ENCODE measurements at regions not wholly inside any gene's neighbourhood (a gene's known extent, or its start where the extent isn't known, plus 50 kb on each side); places are given as distances from the start of the nearest gene placed in this dataset.
"Not testable (repeated sequence)": the region's sequence is repeated elsewhere in the genome, so short reads cannot be mapped to it uniquely, and the experiment has no call there.

GRCh38 chr16:63880948-63881347 lies 1240.9 kb downstream of the CDH11 start:
- Histone ChIP-seq H3K9ac (ENCODE audit: low read length) (no peak overlapping the region), H3K4me1 (ENCODE audit: control insufficient read depth, insufficient read depth, low read length) (no peaks in the 10 kb centered on the region), H3K27me3 (ENCODE audit: control insufficient read depth, insufficient read depth, low read length) (no peaks in the 10 kb centered on the region), H3K36me3 (ENCODE audit: control insufficient read depth, insufficient read depth, low read length) (no peaks in the 10 kb centered on the region), H3K4me3 (ENCODE audit: low read length) (no peak overlapping the region), H3K9me3 (ENCODE audit: control insufficient read depth, low read length) (no peaks in the 10 kb centered on the region)

- H3K9me3 ChIP-seq (ENCODE audit: control insufficient read depth, low read length) = no peaks in the 10 kb centered on the region
- H3K36me3 ChIP-seq (ENCODE audit: control insufficient read depth, insufficient read depth, low read length) = no peaks in the 10 kb centered on the region
- H3K9ac ChIP-seq (ENCODE audit: low read length) = no peak overlapping the region
- no peak overlapping the region for H3K4me3 ChIP-seq (ENCODE audit: low read length)
- no peaks in the 10 kb centered on the region for H3K4me1 ChIP-seq (ENCODE audit: control insufficient read depth, insufficient read depth, low read length)
- no peaks in the 10 kb centered on the region for H3K27me3 ChIP-seq (ENCODE audit: control insufficient read depth, insufficient read depth, low read length)
These were observed 1244.5 kb downstream of the CDH11 start for GRCh38 chr16:63877401-63877800.

- H3K4me3 ChIP-seq (ENCODE audit: low read length) = no peak overlapping the region
- no peaks in the 10 kb centered on the region for H3K27me3 ChIP-seq (ENCODE audit: control insufficient read depth, insufficient read depth, low read length)
- H3K36me3 ChIP-seq (ENCODE audit: control insufficient read depth, insufficient read depth, low read length) = no peaks in the 10 kb centered on the region
- no peaks in the 10 kb centered on the region for H3K4me1 ChIP-seq (ENCODE audit: control insufficient read depth, insufficient read depth, low read length)
- H3K9ac ChIP-seq (ENCODE audit: low read length) = no peak overlapping the region
- no peaks in the 10 kb centered on the region for H3K9me3 ChIP-seq (ENCODE audit: control insufficient read depth, low read length)
These were observed 1245.8 kb downstream of the CDH11 start for GRCh38 chr16:63876103-63876502.

GRCh38 chr16:63860700-63861099 lies 1261.2 kb downstream of the CDH11 start:
- H3K4me1 ChIP-seq (ENCODE audit: control insufficient read depth, insufficient read depth, low read length); H3K36me3 ChIP-seq (ENCODE audit: control insufficient read depth, insufficient read depth, low read length); H3K9me3 ChIP-seq (ENCODE audit: control insufficient read depth, low read length); H3K9ac ChIP-seq (ENCODE audit: low read length); H3K27me3 ChIP-seq (ENCODE audit: control insufficient read depth, insufficient read depth, low read length); H3K4me3 ChIP-seq (ENCODE audit: low read length): not testable (repeated sequence)

- no peaks in the 10 kb centered on the region for H3K27me3 ChIP-seq (ENCODE audit: control insufficient read depth, insufficient read depth, low read length)
- no peak overlapping the region for H3K4me3 ChIP-seq (ENCODE audit: low read length)
- H3K4me1 ChIP-seq (ENCODE audit: control insufficient read depth, insufficient read depth, low read length) = no peaks in the 10 kb centered on the region
- no peak overlapping the region for H3K9ac ChIP-seq (ENCODE audit: low read length)
- no peaks in the 10 kb centered on the region for H3K9me3 ChIP-seq (ENCODE audit: control insufficient read depth, low read length)
- H3K36me3 ChIP-seq (ENCODE audit: control insufficient read depth, insufficient read depth, low read length) = no peaks in the 10 kb centered on the region
These were observed 1265.3 kb downstream of the CDH11 start for GRCh38 chr16:63856537-63856936.

- Histone ChIP-seq H3K27me3 (ENCODE audit: control insufficient read depth, insufficient read depth, low read length) (no peaks in the 10 kb centered on the region), H3K4me1 (ENCODE audit: control insufficient read depth, insufficient read depth, low read length) (no peaks in the 10 kb centered on the region), H3K9ac (ENCODE audit: low read length) (no peak overlapping the region), H3K36me3 (ENCODE audit: control insufficient read depth, insufficient read depth, low read length) (no peaks in the 10 kb centered on the region), H3K9me3 (ENCODE audit: control insufficient read depth, low read length) (no peaks in the 10 kb centered on the region), H3K4me3 (ENCODE audit: low read length) (no peak overlapping the region)
These were observed 1270.9 kb downstream of the CDH11 start for GRCh38 chr16:63850979-63851378.

GRCh38 chr16:63841271-63841670 lies 1280.6 kb downstream of the CDH11 start:
- Histone ChIP-seq H3K9ac (ENCODE audit: low read length) (no peak overlapping the region), H3K27me3 (ENCODE audit: control insufficient read depth, insufficient read depth, low read length) (no peaks in the 10 kb centered on the region), H3K4me3 (ENCODE audit: low read length) (no peak overlapping the region), H3K36me3 (ENCODE audit: control insufficient read depth, insufficient read depth, low read length) (no peaks in the 10 kb centered on the region), H3K4me1 (ENCODE audit: control insufficient read depth, insufficient read depth, low read length) (no peaks in the 10 kb centered on the region), H3K9me3 (ENCODE audit: control insufficient read depth, low read length) (no peaks in the 10 kb centered on the region)

GRCh38 chr16:63830061-63830460 lies 1291.8 kb downstream of the CDH11 start:
- Histone ChIP-seq H3K27me3 (ENCODE audit: control insufficient read depth, insufficient read depth, low read length) (no peaks in the 10 kb centered on the region), H3K4me1 (ENCODE audit: control insufficient read depth, insufficient read depth, low read length) (no peaks in the 10 kb centered on the region), H3K9me3 (ENCODE audit: control insufficient read depth, low read length) (no peaks in the 10 kb centered on the region)

GRCh38 chr16:63822818-63823217 lies 1299.0 kb downstream of the CDH11 start:
- Histone ChIP-seq H3K4me1 (ENCODE audit: control insufficient read depth, insufficient read depth, low read length) (no peaks in the 10 kb centered on the region), H3K36me3 (ENCODE audit: control insufficient read depth, insufficient read depth, low read length) (no peaks in the 10 kb centered on the region), H3K9me3 (ENCODE audit: control insufficient read depth, low read length) (no peaks in the 10 kb centered on the region), H3K9ac (ENCODE audit: low read length) (no peak overlapping the region), H3K4me3 (ENCODE audit: low read length) (no peak overlapping the region), H3K27me3 (ENCODE audit: control insufficient read depth, insufficient read depth, low read length) (no peaks in the 10 kb centered on the region)

More at GRCh38 chr16:63830061-63830460, 1291.8 kb downstream of the CDH11 start:
- Histone ChIP-seq H3K4me3 (ENCODE audit: low read length) (no peak overlapping the region), H3K36me3 (ENCODE audit: control insufficient read depth, insufficient read depth, low read length) (no peaks in the 10 kb centered on the region), H3K9ac (ENCODE audit: low read length) (no peak overlapping the region)

- H3K9me3 ChIP-seq (ENCODE audit: control insufficient read depth, low read length) = no peaks in the 10 kb centered on the region
- H3K4me3 ChIP-seq (ENCODE audit: low read length) = no peak overlapping the region
- no peak overlapping the region for H3K9ac ChIP-seq (ENCODE audit: low read length)
- H3K27me3 ChIP-seq (ENCODE audit: control insufficient read depth, insufficient read depth, low read length) = no peaks in the 10 kb centered on the region
- H3K36me3 ChIP-seq (ENCODE audit: control insufficient read depth, insufficient read depth, low read length) = no peaks in the 10 kb centered on the region
- no peaks in the 10 kb centered on the region for H3K4me1 ChIP-seq (ENCODE audit: control insufficient read depth, insufficient read depth, low read length)
These were observed 1305.6 kb downstream of the CDH11 start for GRCh38 chr16:63816276-63816675.

GRCh38 chr16:63813862-63814261 lies 1308.0 kb downstream of the CDH11 start:
- H3K4me3 ChIP-seq (ENCODE audit: low read length) = no peak overlapping the region
- no peaks in the 10 kb centered on the region for H3K27me3 ChIP-seq (ENCODE audit: control insufficient read depth, insufficient read depth, low read length)
- H3K36me3 ChIP-seq (ENCODE audit: control insufficient read depth, insufficient read depth, low read length) = no peaks in the 10 kb centered on the region
- H3K4me1 ChIP-seq (ENCODE audit: control insufficient read depth, insufficient read depth, low read length) = no peaks in the 10 kb centered on the region
- no peaks in the 10 kb centered on the region for H3K9me3 ChIP-seq (ENCODE audit: control insufficient read depth, low read length)
- no peak overlapping the region for H3K9ac ChIP-seq (ENCODE audit: low read length)

GRCh38 chr16:63808730-63809129 lies 1313.1 kb downstream of the CDH11 start:
- Histone ChIP-seq H3K27me3 (ENCODE audit: control insufficient read depth, insufficient read depth, low read length) (no peaks in the 10 kb centered on the region), H3K4me1 (ENCODE audit: control insufficient read depth, insufficient read depth, low read length) (no peaks in the 10 kb centered on the region), H3K4me3 (ENCODE audit: low read length) (no peak overlapping the region), H3K36me3 (ENCODE audit: control insufficient read depth, insufficient read depth, low read length) (no peaks in the 10 kb centered on the region), H3K9ac (ENCODE audit: low read length) (no peak overlapping the region), H3K9me3 (ENCODE audit: control insufficient read depth, low read length) (no peaks in the 10 kb centered on the region)

- Histone ChIP-seq H3K4me1 (ENCODE audit: control insufficient read depth, insufficient read depth, low read length) (no peaks in the 10 kb centered on the region), H3K36me3 (ENCODE audit: control insufficient read depth, insufficient read depth, low read length) (no peaks in the 10 kb centered on the region), H3K9me3 (ENCODE audit: control insufficient read depth, low read length) (no peaks in the 10 kb centered on the region), H3K4me3 (ENCODE audit: low read length) (no peak overlapping the region), H3K27me3 (ENCODE audit: control insufficient read depth, insufficient read depth, low read length) (no peaks in the 10 kb centered on the region), H3K9ac (ENCODE audit: low read length) (no peak overlapping the region)
These were observed 1314.9 kb downstream of the CDH11 start for GRCh38 chr16:63806794-63807506.

Measured in mucosa of stomach (tissue), 1 donor.